ENCODE measurements at regions not wholly inside any gene's neighbourhood (a gene's known extent, or its start where the extent isn't known, plus 50 kb on each side); places are given as distances from the start of the nearest gene placed in this dataset.
A peak's percentile ranks its signal among the peaks of the same experiment; 100 is the strongest.

DNA sequence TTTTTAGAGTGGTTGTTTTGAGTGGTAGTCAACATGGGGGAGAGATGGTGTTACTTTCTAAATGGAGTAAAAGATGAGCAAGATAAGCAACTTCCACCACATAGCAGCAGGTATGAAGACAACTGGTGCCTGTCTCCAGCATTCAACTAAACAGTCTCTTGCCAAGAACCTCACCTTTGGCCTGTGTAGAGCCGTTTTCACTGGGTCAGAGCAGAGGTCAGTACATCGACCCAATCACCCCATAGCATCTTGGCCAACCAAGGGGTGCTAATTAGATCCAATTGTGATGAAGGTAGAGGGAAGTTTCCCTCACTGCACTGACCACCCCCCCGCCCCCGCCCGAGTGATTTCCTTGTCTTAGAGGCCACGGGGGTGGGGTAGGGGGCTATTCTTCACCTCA lies 188.2 kb downstream of the BLID start:
- no CpG with 5 or more reads among the region's 6 CpGs for WGBS (ENCODE audit: extremely low coverage, insufficient coverage, low lambda C conversion rate)

DNA sequence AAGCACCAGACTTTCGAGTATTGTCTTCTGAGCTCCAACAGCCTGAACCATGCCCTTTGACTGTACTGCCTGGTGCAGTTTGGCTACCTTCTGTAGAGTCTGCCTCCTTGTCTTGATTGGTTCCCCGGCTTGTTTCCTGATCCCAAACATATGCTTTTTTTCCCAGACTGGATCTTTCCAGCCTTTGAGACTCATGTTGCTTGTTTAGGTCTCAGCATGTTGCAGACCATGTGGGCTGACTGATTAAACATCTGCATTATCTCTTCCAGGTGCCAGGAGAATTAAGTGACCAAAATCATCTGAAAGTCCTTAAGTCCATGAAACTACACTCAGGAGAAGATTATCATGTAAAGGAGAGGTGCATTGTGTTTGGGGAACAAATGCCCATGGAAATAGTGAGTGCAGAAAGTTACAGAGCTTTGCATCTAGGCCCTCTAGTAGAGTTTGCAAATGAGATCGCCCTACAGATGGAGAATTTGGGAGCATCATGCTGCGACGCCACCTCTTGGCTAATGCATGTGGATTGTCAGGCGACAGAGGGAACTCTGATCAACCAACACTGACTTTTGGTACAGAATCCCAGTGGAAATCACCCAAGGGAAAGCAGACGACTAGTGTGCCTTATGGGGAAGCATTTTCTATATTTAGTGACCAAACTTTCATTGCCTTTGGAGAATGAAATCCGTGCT lies 188.8 kb downstream of the BLID start:
- Histone ChIP-seq H3K27ac (ENCODE audit: low read depth, low read length) (no peak overlapping the region), H2AK5ac (ENCODE audit: low read length) (no peak overlapping the region), H3K56ac (ENCODE audit: low read length) (no peak overlapping the region), H4K8ac (ENCODE audit: low read depth, low read length) (no peak overlapping the region), H2BK15ac (replicated peaks; ENCODE audit: low read depth) (no peak overlapping the region), H3K4me3 (ENCODE audit: low read length) (no peak overlapping the region), H2BK5ac (ENCODE audit: low read length) (no peak overlapping the region), H3K4me1 (ENCODE audit: control insufficient read depth, low read depth, low read length) (peaks cover 5% of the 10 kb centered on the region), H4K5ac (ENCODE audit: low read length) (no peak overlapping the region), H3K4me2 (ENCODE audit: low read length) (no peak overlapping the region), H3K79me1 (ENCODE audit: low read length) (no peaks in the 10 kb centered on the region), H3K23ac (ENCODE audit: low read length) (no peak overlapping the region), H3K18ac (ENCODE audit: low read length) (no peak overlapping the region), H3K4ac (ENCODE audit: low read depth, low read length) (no peak overlapping the region), H3K36me3 (ENCODE audit: control insufficient read depth, insufficient read depth, low read length) (no peaks in the 10 kb centered on the region), H3K79me2 (ENCODE audit: control insufficient read depth, insufficient read depth, low read length) (no peaks in the 10 kb centered on the region), H2BK120ac (ENCODE audit: low read depth, low read length) (no peak overlapping the region), H3K9ac (ENCODE audit: low read length) (no peak overlapping the region), H3K27me3 (ENCODE audit: insufficient read depth, low read length, poor library complexity) (no peaks in the 10 kb centered on the region)
- WGBS (ENCODE audit: extremely low coverage, insufficient coverage, low lambda C conversion rate) = no CpG with 5 or more reads among the region's 8 CpGs
- DNase-seq = peak; percentile 27

More for the DNA sequence above, 188.2 kb downstream of the BLID start:
- H3K27ac ChIP-seq (ENCODE audit: low read depth, low read length) = no peak overlapping the region
- no peak overlapping the region for H4K8ac ChIP-seq (ENCODE audit: low read depth, low read length)
- DNase-seq = peak; percentile 14
- no peak overlapping the region for H2BK5ac ChIP-seq (ENCODE audit: low read length)
- H3K36me3 ChIP-seq (ENCODE audit: control insufficient read depth, insufficient read depth, low read length) = no peaks in the 10 kb centered on the region
- H3K4me1 ChIP-seq (ENCODE audit: control insufficient read depth, low read depth, low read length) = peaks cover 5% of the 10 kb centered on the region
- no peak overlapping the region for H3K4me2 ChIP-seq (ENCODE audit: low read length)
- no peaks in the 10 kb centered on the region for H3K27me3 ChIP-seq (ENCODE audit: insufficient read depth, low read length, poor library complexity)
- H3K4ac ChIP-seq (ENCODE audit: low read depth, low read length) = no peak overlapping the region
- H4K5ac ChIP-seq (ENCODE audit: low read length) = no peak overlapping the region
- no peak overlapping the region for H3K4me3 ChIP-seq (ENCODE audit: low read length)
- no peaks in the 10 kb centered on the region for H3K79me2 ChIP-seq (ENCODE audit: control insufficient read depth, insufficient read depth, low read length)
- no peaks in the 10 kb centered on the region for H3K79me1 ChIP-seq (ENCODE audit: low read length)
- no peak overlapping the region for H3K56ac ChIP-seq (ENCODE audit: low read length)
- no peak overlapping the region for H3K23ac ChIP-seq (ENCODE audit: low read length)
- no peak overlapping the region for H2AK5ac ChIP-seq (ENCODE audit: low read length)
- no peak overlapping the region for H3K18ac ChIP-seq (ENCODE audit: low read length)
- no peak overlapping the region for H2BK15ac ChIP-seq (replicated peaks; ENCODE audit: low read depth)
- H3K9ac ChIP-seq (ENCODE audit: low read length) = no peak overlapping the region
- no peak overlapping the region for H2BK120ac ChIP-seq (ENCODE audit: low read depth, low read length)

DNA sequence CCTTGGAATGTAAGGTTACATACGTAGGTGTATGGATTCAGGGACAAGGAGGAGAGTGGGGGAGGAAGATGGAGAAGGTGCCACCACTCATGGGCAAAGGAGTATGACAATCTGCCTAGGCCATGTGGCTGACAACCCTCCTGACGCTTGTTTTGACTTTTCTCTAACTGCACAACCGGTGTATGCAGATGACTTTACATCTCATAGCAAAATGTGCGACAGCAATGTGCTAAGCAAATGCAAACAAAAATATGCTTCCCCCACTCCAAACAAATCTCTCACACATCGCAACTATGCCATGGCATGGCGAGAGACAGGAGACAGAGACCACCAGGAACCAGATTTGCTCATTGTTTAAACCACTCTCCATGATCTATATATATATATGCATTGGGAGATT lies 191.8 kb downstream of the BLID start:
- no peak overlapping the region for H3K27ac ChIP-seq (ENCODE audit: low read depth, low read length)
- no peak overlapping the region for H3K18ac ChIP-seq (ENCODE audit: low read length)
- no peak overlapping the region for H4K8ac ChIP-seq (ENCODE audit: low read depth, low read length)
- no peaks in the 10 kb centered on the region for H3K27me3 ChIP-seq (ENCODE audit: insufficient read depth, low read length, poor library complexity)
- no peak overlapping the region for H2AK5ac ChIP-seq (ENCODE audit: low read length)
- no peak overlapping the region for H3K4me3 ChIP-seq (ENCODE audit: low read length)
- H3K36me3 ChIP-seq (ENCODE audit: control insufficient read depth, insufficient read depth, low read length) = no peaks in the 10 kb centered on the region
- H3K4ac ChIP-seq (ENCODE audit: low read depth, low read length) = no peak overlapping the region
- no peak overlapping the region for H2BK15ac ChIP-seq (replicated peaks; ENCODE audit: low read depth)
- H3K9ac ChIP-seq (ENCODE audit: low read length) = no peak overlapping the region
- H3K4me2 ChIP-seq (ENCODE audit: low read length) = no peak overlapping the region
- H3K79me2 ChIP-seq (ENCODE audit: control insufficient read depth, insufficient read depth, low read length) = no peaks in the 10 kb centered on the region
- whole genome bisulfite sequencing (ENCODE audit: extremely low coverage, insufficient coverage, low lambda C conversion rate) = no CpG with 5 or more reads among the region's 6 CpGs
- H4K5ac ChIP-seq (ENCODE audit: low read length) = no peak overlapping the region
- H2BK120ac ChIP-seq (ENCODE audit: low read depth, low read length) = no peak overlapping the region
- H2BK5ac ChIP-seq (ENCODE audit: low read length) = no peak overlapping the region
- H3K4me1 ChIP-seq (ENCODE audit: control insufficient read depth, low read depth, low read length) = peaks cover 5% of the 10 kb centered on the region
- H3K23ac ChIP-seq (ENCODE audit: low read length) = no peak overlapping the region
- H3K56ac ChIP-seq (ENCODE audit: low read length) = no peak overlapping the region
- no peak for DNase-seq
- no peaks in the 10 kb centered on the region for H3K79me1 ChIP-seq (ENCODE audit: low read length)

DNA sequence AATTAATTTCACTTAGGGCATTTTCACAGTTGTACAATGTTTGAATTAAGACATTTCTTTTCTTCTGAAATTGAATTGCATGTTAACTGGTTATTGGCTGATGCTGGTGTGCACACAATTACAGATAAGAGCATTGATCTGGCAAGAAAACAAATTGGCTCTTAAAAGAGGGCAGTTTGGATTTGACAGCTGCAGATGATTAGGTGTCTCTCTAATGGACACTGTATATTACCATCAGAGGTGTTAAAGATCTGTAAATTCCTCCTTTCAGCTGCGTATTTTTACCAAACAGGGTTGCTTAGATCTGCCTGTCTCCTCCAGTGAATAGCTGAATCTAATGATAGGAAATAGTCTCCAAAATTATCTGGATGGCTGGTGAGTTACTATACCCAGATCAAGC lies 198.5 kb downstream of the BLID start:
- Histone ChIP-seq H3K4me3 (ENCODE audit: low read length) (no peak overlapping the region), H2AK5ac (ENCODE audit: low read length) (no peak overlapping the region), H2BK120ac (ENCODE audit: low read depth, low read length) (no peak overlapping the region), H3K4me1 (ENCODE audit: control insufficient read depth, low read depth, low read length) (no peaks in the 10 kb centered on the region), H3K79me1 (ENCODE audit: low read length) (no peaks in the 10 kb centered on the region), H3K27me3 (ENCODE audit: insufficient read depth, low read length, poor library complexity) (no peaks in the 10 kb centered on the region), H3K27ac (ENCODE audit: low read depth, low read length) (no peak overlapping the region), H3K9ac (ENCODE audit: low read length) (no peak overlapping the region), H3K36me3 (ENCODE audit: control insufficient read depth, insufficient read depth, low read length) (no peaks in the 10 kb centered on the region), H4K5ac (ENCODE audit: low read length) (no peak overlapping the region), H3K4me2 (ENCODE audit: low read length) (no peak overlapping the region), H4K8ac (ENCODE audit: low read depth, low read length) (no peak overlapping the region), H3K18ac (ENCODE audit: low read length) (no peak overlapping the region), H3K79me2 (ENCODE audit: control insufficient read depth, insufficient read depth, low read length) (no peaks in the 10 kb centered on the region), H3K23ac (ENCODE audit: low read length) (no peak overlapping the region), H2BK5ac (ENCODE audit: low read length) (no peak overlapping the region), H2BK15ac (replicated peaks; ENCODE audit: low read depth) (no peak overlapping the region), H3K4ac (ENCODE audit: low read depth, low read length) (no peak overlapping the region), H3K56ac (ENCODE audit: low read length) (no peak overlapping the region)
- no peak for DNase-seq
- no CpG with 5 or more reads among the region's 1 CpG for WGBS (ENCODE audit: extremely low coverage, insufficient coverage, low lambda C conversion rate)

DNA sequence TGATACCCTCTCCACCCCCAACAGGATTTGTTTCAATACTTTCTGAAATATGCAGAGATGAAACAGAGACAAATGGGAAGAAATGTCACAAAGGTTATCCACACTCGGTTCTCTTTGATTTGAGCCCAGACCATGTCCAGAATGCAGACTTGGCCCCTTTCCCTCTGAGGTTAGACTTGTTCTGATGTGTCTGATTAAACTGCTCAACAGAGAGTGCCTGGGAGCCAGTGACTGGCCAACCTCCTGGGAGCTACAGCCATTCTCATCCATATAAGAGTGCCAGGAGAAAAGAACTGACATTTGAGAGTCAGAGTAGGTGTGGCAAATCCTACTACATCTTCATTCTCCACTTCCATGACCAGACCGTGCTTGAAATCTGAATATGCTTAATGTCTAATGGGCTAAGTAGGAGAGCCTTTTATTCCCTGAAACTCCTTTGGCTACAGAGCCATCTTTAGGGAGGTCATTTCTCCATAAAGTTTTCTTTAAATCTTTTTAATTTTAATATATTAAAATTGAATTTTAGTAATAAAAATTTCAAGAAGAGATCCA lies 201.4 kb downstream of the BLID start:
- no CpG with 5 or more reads among the region's 2 CpGs for WGBS (ENCODE audit: extremely low coverage, insufficient coverage, low lambda C conversion rate)

DNA sequence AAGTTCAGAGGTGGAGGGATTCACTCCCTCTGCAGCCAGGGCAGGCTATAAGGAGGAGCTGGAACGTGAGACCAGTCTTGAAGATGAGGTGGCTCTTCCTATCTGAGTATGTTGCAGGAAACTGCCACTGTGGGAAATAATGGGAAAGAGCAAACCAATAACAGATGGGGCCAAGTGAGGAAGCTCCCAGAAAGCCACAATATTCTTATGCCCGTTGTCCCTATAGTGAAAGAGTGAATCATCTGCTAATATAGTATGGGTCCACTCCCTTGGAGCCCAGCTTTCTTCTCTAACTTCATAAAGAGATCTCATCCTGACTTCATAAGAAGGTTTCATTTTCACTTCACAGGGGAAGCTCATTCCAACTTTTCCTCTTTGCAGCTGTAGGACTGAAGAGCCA lies 206.4 kb downstream of the BLID start:
- H3K4me2 ChIP-seq (ENCODE audit: low read length) = no peak overlapping the region
- no peak overlapping the region for H3K4me3 ChIP-seq (ENCODE audit: low read length)
- H3K79me2 ChIP-seq (ENCODE audit: control insufficient read depth, insufficient read depth, low read length) = no peaks in the 10 kb centered on the region
- no peak overlapping the region for H2AK5ac ChIP-seq (ENCODE audit: low read length)
- H2BK120ac ChIP-seq (ENCODE audit: low read depth, low read length) = no peak overlapping the region
- H2BK5ac ChIP-seq (ENCODE audit: low read length) = no peak overlapping the region
- no peak overlapping the region for H3K18ac ChIP-seq (ENCODE audit: low read length)
- H4K8ac ChIP-seq (ENCODE audit: low read depth, low read length) = no peak overlapping the region
- H3K4ac ChIP-seq (ENCODE audit: low read depth, low read length) = no peak overlapping the region
- no peaks in the 10 kb centered on the region for H3K79me1 ChIP-seq (ENCODE audit: low read length)
- no peaks in the 10 kb centered on the region for H3K4me1 ChIP-seq (ENCODE audit: control insufficient read depth, low read depth, low read length)
- H3K27me3 ChIP-seq (ENCODE audit: insufficient read depth, low read length, poor library complexity) = no peaks in the 10 kb centered on the region
- no peak overlapping the region for H3K56ac ChIP-seq (ENCODE audit: low read length)
- H3K27ac ChIP-seq (ENCODE audit: low read depth, low read length) = no peak overlapping the region
- no peak overlapping the region for H2BK15ac ChIP-seq (replicated peaks; ENCODE audit: low read depth)
- H3K9ac ChIP-seq (ENCODE audit: low read length) = no peak overlapping the region
- no CpG with 5 or more reads among the region's 2 CpGs for WGBS (ENCODE audit: extremely low coverage, insufficient coverage, low lambda C conversion rate)
- H3K23ac ChIP-seq (ENCODE audit: low read length) = no peak overlapping the region
- H3K36me3 ChIP-seq (ENCODE audit: control insufficient read depth, insufficient read depth, low read length) = no peaks in the 10 kb centered on the region
- H4K5ac ChIP-seq (ENCODE audit: low read length) = no peak overlapping the region
- no peak for DNase-seq

More for the DNA sequence above, 201.4 kb downstream of the BLID start:
- Histone ChIP-seq H3K36me3 (ENCODE audit: control insufficient read depth, insufficient read depth, low read length) (no peaks in the 10 kb centered on the region), H4K8ac (ENCODE audit: low read depth, low read length) (no peak overlapping the region), H2BK15ac (replicated peaks; ENCODE audit: low read depth) (no peak overlapping the region), H3K18ac (ENCODE audit: low read length) (no peak overlapping the region), H2BK120ac (ENCODE audit: low read depth, low read length) (no peak overlapping the region), H3K27ac (ENCODE audit: low read depth, low read length) (no peak overlapping the region), H3K56ac (ENCODE audit: low read length) (no peak overlapping the region), H3K4me3 (ENCODE audit: low read length) (no peak overlapping the region), H2AK5ac (ENCODE audit: low read length) (no peak overlapping the region), H3K4ac (ENCODE audit: low read depth, low read length) (no peak overlapping the region), H3K4me1 (ENCODE audit: control insufficient read depth, low read depth, low read length) (no peaks in the 10 kb centered on the region), H3K23ac (ENCODE audit: low read length) (no peak overlapping the region), H3K79me2 (ENCODE audit: control insufficient read depth, insufficient read depth, low read length) (no peaks in the 10 kb centered on the region), H3K79me1 (ENCODE audit: low read length) (no peaks in the 10 kb centered on the region), H3K27me3 (ENCODE audit: insufficient read depth, low read length, poor library complexity) (no peaks in the 10 kb centered on the region), H4K5ac (ENCODE audit: low read length) (no peak overlapping the region), H3K4me2 (ENCODE audit: low read length) (no peak overlapping the region), H2BK5ac (ENCODE audit: low read length) (no peak overlapping the region), H3K9ac (ENCODE audit: low read length) (no peak overlapping the region)
- DNase-seq = no peak
